Stimulated activated effector memory CD8-positive, alpha-beta T cell treated with anti-CD3 and anti-CD28 coated beads, Interleukin-12 subunit alpha, Interleukin-12 subunit beta, amount 100 ng/mL, for 72 hours (primary cell): ENCODE measurements at regions not wholly inside any gene's neighbourhood (a gene's known extent, or its start where the extent isn't known, plus 50 kb on each side); places are given as distances from the start of the nearest gene placed in this dataset.
"Not testable (repeated sequence)": the region's sequence is repeated elsewhere in the genome, so short reads cannot be mapped to it uniquely, and the experiment has no call there.

Experiments used
- ATAC-seq: fragments of 150-1000 bp; cut with Tn5 transposase; 2 replicates; pipeline ENCODE4 v1.10.0; 2021
- DNase-seq, 2 donors: peaks; one replicate each; pipeline ENCODE4 v3.0.0; 2021 to 2022; ENCODE audit warnings: low spot score in 2 of 2
- H3K27ac Mint-ChIP-seq: one replicate; pipeline ENCODE4 v1.8.0; 2022; ENCODE audit warnings: mild to moderate bottlenecking, mixed read lengths
- H3K36me3 Mint-ChIP-seq: one replicate; pipeline ENCODE4 v1.8.0; 2022; ENCODE audit warnings: mild to moderate bottlenecking, mixed read lengths
- H3K4me1 Mint-ChIP-seq: one replicate; pipeline ENCODE4 v1.8.0; 2022; ENCODE audit warnings: mixed read lengths
- H3K4me3 Mint-ChIP-seq: one replicate; pipeline ENCODE4 v1.8.0; 2022; ENCODE audit warnings: mild to moderate bottlenecking, mixed read lengths
- H3K9me3 Mint-ChIP-seq: one replicate; pipeline ENCODE4 v1.8.0; 2022; ENCODE audit warnings: mixed read lengths

- no peaks in the 10 kb centered on the region for H3K36me3 Mint-ChIP-seq
- no peak overlapping the region for H3K4me3 Mint-ChIP-seq
- H3K4me1 Mint-ChIP-seq: no peaks in the 10 kb centered on the region
- ATAC-seq (no peak), DNase-seq (no peak)
- H3K9me3 Mint-ChIP-seq: peaks cover 33% of the 10 kb centered on the region
- no peak overlapping the region for H3K27ac Mint-ChIP-seq
These were observed 1636.8 kb downstream of the AMY1C start for GRCh38 chr1:105386489-105386888.

DNA sequence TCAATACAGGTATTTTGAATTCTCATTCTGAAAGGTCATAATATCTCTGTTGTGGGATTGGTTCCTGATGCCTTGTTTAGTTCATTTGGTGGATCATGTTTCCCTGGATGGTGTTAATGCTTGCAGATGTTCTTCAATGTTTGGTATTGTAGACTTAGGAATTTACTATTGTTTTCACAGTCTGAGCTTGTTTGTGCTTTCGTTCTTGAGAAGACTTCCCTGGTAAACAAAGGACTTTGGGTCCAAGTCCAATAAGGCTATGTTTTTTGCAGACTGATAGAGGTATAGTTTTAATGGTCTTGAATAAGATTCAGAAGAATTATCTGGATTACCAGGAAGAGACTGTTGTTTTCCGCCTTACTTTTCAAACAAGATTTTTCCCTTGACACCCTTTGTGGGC is 1646.3 kb downstream of the AMY1C start:
- no peak overlapping the region for H3K4me3 Mint-ChIP-seq
- no peak for DNase-seq
- H3K27ac Mint-ChIP-seq: no peak overlapping the region
- no peaks in the 10 kb centered on the region for H3K36me3 Mint-ChIP-seq
- no peak for ATAC-seq
- no peaks in the 10 kb centered on the region for H3K4me1 Mint-ChIP-seq
- peaks cover 21% of the 10 kb centered on the region for H3K9me3 Mint-ChIP-seq

DNA sequence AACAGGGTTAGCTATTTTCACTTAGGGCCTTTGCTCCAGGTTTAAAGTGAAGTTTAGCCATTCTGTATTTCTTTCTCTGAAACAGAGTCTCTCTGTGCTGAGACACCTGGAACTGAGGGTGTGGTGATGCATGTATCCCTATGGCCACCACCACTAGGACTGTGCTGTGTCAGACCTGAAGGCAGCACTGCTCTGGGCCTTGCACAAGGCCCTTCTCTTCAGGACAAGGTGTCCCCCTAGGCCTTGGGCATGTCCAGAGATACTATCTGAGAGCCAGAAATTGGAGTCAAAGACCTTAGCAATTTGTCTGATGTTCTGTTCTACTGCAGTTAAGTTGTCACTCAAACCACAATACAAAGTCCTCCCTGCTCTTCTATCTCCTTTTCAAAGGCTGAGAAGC is 1649.2 kb downstream of the AMY1C start:
- Mint-ChIP-seq H3K9me3 (peaks cover 13% of the 10 kb centered on the region), H3K4me3 (no peak overlapping the region), H3K4me1 (no peaks in the 10 kb centered on the region), H3K27ac (no peak overlapping the region), H3K36me3 (no peaks in the 10 kb centered on the region)
- DNase-seq (no peak), ATAC-seq (no peak)

GRCh38 chr1:105399716-105400115 is 1650.0 kb downstream of the AMY1C start:
- DNase-seq (no peak), ATAC-seq (no peak)
- Mint-ChIP-seq H3K9me3 (peaks cover 10% of the 10 kb centered on the region), H3K4me3 (no peak overlapping the region), H3K4me1 (no peaks in the 10 kb centered on the region), H3K36me3 (no peaks in the 10 kb centered on the region), H3K27ac (no peak overlapping the region)

DNA sequence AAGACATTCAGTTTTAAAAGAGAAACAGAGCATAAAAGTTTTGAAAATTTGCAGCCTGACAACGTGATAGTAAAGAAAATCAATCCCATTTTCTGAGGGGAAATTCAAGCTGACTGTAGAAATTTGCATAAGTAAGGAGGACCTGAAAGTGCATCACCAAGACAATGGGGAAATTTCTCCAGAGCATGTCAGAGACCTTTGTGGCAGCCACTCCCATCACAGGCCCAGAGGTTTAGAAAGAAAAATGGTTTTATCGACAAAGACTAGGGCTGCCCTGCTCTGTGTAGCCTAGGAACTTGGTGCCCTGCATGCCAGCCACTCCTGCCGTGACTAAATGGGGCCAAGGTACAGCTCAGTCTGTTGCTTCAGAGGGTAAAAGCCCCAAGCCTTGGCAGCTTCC is 1640.2 kb upstream of the PRMT6 start:
- ATAC-seq: no peak
- H3K27ac Mint-ChIP-seq: no peak overlapping the region
- no peaks in the 10 kb centered on the region for H3K36me3 Mint-ChIP-seq
- no peaks in the 10 kb centered on the region for H3K4me1 Mint-ChIP-seq
- H3K4me3 Mint-ChIP-seq: no peak overlapping the region
- peaks cover 15% of the 10 kb centered on the region for H3K9me3 Mint-ChIP-seq
- DNase-seq: no peak

DNA sequence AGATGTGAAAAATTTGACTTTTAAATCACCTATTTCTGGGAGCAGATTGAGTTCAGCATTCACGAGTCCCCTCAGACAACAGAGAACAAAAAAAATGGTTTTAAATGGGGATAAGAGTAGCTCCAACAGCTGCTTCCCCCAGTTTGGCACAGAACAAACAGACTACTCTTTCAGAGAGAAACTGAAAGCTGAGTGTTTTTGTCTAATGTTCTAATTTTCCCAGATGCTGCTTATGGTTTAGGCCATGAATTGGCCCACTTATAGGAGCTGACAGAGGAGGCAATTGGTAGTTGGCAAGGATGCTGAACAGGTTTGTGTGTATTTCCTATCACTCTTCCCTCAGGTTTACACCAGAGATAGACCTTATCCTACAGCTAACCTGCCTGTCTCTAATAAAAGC is 1637.4 kb upstream of the PRMT6 start:
- H3K27ac Mint-ChIP-seq: no peak overlapping the region
- no peaks in the 10 kb centered on the region for H3K4me1 Mint-ChIP-seq
- DNase-seq (no peak), ATAC-seq (no peak)
- H3K36me3 Mint-ChIP-seq: no peaks in the 10 kb centered on the region
- peaks cover 9% of the 10 kb centered on the region for H3K9me3 Mint-ChIP-seq
- no peak overlapping the region for H3K4me3 Mint-ChIP-seq

GRCh38 chr1:105427543-105427942 is 1628.9 kb upstream of the PRMT6 start:
- Mint-ChIP-seq H3K4me1 (no peaks in the 10 kb centered on the region), H3K27ac (no peak overlapping the region), H3K4me3 (no peak overlapping the region), H3K36me3 (no peaks in the 10 kb centered on the region), H3K9me3 (peaks cover 6% of the 10 kb centered on the region)
- ATAC-seq (no peak), DNase-seq (no peak)

- ATAC-seq (no peak), DNase-seq (no peak)
- peaks cover 18% of the 10 kb centered on the region for H3K9me3 Mint-ChIP-seq
- no peak overlapping the region for H3K27ac Mint-ChIP-seq
- H3K4me3 Mint-ChIP-seq: no peak overlapping the region
- no peaks in the 10 kb centered on the region for H3K36me3 Mint-ChIP-seq
- no peaks in the 10 kb centered on the region for H3K4me1 Mint-ChIP-seq
These were observed 1619.8 kb upstream of the PRMT6 start for GRCh38 chr1:105436589-105437259.

DNA sequence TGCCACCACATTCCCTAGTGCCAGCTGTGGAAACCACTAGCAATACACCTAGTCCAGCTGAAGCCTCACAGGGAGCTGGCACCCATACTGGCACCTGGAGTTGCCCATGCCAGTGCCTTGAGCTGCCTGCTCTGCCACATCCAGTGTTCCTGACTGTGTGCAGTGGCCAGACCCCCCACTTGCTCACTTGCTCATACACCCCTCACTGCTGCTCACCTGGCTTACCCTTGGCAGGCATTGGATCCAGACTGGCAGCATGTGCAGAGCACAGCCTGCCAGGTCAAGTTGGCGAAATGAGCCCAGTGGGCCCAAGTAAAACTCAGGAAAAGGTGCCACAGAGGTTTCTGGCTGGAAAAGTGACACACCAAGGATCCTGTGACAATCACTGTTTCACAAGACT is 1618.6 kb upstream of the PRMT6 start:
- Mint-ChIP-seq H3K4me3 (no peak overlapping the region), H3K36me3 (no peaks in the 10 kb centered on the region), H3K9me3 (peaks cover 18% of the 10 kb centered on the region), H3K27ac (no peak overlapping the region), H3K4me1 (no peaks in the 10 kb centered on the region)
- ATAC-seq: no peak
- DNase-seq: no peak

DNA sequence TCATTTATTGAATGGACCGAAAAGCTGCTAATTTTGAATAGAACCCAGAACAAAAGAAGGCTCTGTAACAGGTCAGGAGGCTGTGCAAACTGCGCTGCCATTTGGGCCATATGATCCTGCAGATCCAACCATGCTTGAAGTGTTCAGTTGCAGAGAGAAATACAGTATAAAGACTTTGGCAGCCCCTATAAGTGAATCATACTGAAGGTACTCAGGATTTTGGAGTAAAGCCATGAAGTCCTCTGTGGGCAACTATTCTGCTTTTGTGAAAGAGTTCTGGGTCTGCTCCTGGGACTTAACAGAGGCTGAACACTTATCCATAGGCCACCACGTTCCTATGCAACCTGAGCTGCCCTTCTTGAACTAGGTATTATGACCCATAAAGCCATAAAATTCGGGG is 1613.6 kb upstream of the PRMT6 start:
- Mint-ChIP-seq H3K4me1 (no peaks in the 10 kb centered on the region), H3K36me3 (no peaks in the 10 kb centered on the region), H3K4me3 (no peak overlapping the region), H3K9me3 (peaks cover 19% of the 10 kb centered on the region), H3K27ac (no peak overlapping the region)
- DNase-seq (no peak), ATAC-seq (no peak)

- no peak overlapping the region for H3K4me3 Mint-ChIP-seq
- no peak for DNase-seq
- peaks cover 11% of the 10 kb centered on the region for H3K9me3 Mint-ChIP-seq
- no peak for ATAC-seq
- no peaks in the 10 kb centered on the region for H3K4me1 Mint-ChIP-seq
- H3K36me3 Mint-ChIP-seq: no peaks in the 10 kb centered on the region
- H3K27ac Mint-ChIP-seq: no peak overlapping the region
These were observed 1596.7 kb upstream of the PRMT6 start for GRCh38 chr1:105459759-105460158.

DNA sequence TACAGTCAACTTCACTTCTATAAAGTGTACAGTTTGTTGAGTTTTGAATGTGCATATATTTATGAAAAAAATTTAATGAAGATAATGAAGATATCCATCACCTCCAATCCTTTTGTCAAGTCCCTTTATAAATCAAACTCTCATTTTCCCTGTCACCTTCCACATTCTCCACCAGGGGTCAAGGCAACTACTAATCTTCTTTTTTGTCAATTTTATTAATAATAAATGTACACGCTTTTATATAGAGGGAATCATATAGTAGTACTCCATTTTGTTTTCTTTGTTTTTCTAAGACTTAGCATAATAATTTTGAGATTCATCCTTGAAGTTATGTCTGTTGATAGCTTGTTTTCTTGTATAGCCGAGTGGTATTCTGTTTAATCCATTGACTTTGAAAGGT is 1594.2 kb upstream of the PRMT6 start:
- Mint-ChIP-seq H3K36me3 (no peaks in the 10 kb centered on the region), H3K27ac (no peak overlapping the region), H3K4me1 (no peaks in the 10 kb centered on the region), H3K4me3 (no peak overlapping the region), H3K9me3 (peaks cover 12% of the 10 kb centered on the region)
- ATAC-seq (no peak), DNase-seq (no peak)

DNA sequence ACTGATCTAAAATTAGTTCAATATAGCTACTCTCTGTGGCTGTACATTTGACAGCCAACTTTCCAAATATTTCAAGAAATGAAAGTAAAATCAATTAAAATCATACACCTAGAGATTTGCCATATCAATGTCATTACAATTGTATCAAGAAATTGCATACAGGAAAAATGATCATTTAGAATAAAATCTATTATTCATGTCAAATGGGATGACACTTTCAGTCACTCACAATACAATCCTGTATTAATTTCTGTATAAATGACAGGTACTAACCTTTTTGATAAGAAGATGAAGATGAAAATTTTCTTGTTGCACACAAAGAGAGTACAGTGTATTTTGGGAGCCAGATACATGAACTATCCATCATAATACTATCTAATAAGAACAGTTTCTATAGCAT is 1588.9 kb upstream of the PRMT6 start:
- H3K9me3 Mint-ChIP-seq: peaks cover 19% of the 10 kb centered on the region
- H3K4me1 Mint-ChIP-seq: no peaks in the 10 kb centered on the region
- no peaks in the 10 kb centered on the region for H3K36me3 Mint-ChIP-seq
- H3K27ac Mint-ChIP-seq: no peak overlapping the region
- ATAC-seq (no peak), DNase-seq (no peak)
- H3K4me3 Mint-ChIP-seq: no peak overlapping the region

DNA sequence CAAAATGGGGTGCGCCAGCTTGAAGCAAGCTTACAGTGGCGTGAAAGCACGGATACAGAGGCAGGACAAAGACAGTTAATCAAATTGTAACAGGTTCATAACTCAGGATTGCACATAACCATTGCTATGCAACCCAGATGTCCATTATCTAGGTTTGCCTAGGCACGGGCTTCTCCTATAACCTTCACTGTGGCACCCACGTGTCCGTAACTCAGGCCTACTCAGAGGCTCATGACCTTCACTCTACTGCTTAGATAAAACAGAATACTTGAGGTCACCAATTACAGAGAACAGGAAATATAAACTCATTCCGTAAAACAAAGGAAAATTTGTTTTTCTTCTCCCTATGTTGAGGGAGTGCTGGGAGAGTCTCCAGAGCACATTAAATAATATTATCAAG is 1585.9 kb upstream of the PRMT6 start:
- not testable (repeated sequence) for DNase-seq, H3K27ac Mint-ChIP-seq, H3K4me1 Mint-ChIP-seq, H3K36me3 Mint-ChIP-seq, H3K4me3 Mint-ChIP-seq, ATAC-seq
- peaks cover 22% of the 10 kb centered on the region for H3K9me3 Mint-ChIP-seq

- H3K36me3 Mint-ChIP-seq: no peaks in the 10 kb centered on the region
- H3K4me3 Mint-ChIP-seq: no peak overlapping the region
- ATAC-seq: no peak
- no peak for DNase-seq
- H3K27ac Mint-ChIP-seq: no peak overlapping the region
- no peaks in the 10 kb centered on the region for H3K4me1 Mint-ChIP-seq
- H3K9me3 Mint-ChIP-seq: peaks cover 14% of the 10 kb centered on the region
These were observed 1573.0 kb upstream of the PRMT6 start for GRCh38 chr1:105483436-105483835.

GRCh38 chr1:105485207-105485606 is 1571.3 kb upstream of the PRMT6 start:
- Mint-ChIP-seq H3K4me3 (no peak overlapping the region), H3K36me3 (no peaks in the 10 kb centered on the region), H3K27ac (no peak overlapping the region), H3K4me1 (no peaks in the 10 kb centered on the region), H3K9me3 (peaks cover 9% of the 10 kb centered on the region)
- DNase-seq (no peak), ATAC-seq (no peak)

- ATAC-seq (no peak), DNase-seq (no peak)
- Mint-ChIP-seq H3K4me1 (no peaks in the 10 kb centered on the region), H3K9me3 (peaks cover 11% of the 10 kb centered on the region), H3K27ac (no peak overlapping the region), H3K36me3 (no peaks in the 10 kb centered on the region), H3K4me3 (no peak overlapping the region)
These were observed 1563.6 kb upstream of the PRMT6 start for GRCh38 chr1:105492921-105493320.
